C4-2B (cell line): ENCODE measurements at regions not wholly inside any gene's neighbourhood (a gene's known extent, or its start where the extent isn't known, plus 50 kb on each side); places are given as distances from the start of the nearest gene placed in this dataset.

Source experiments
- H3K27ac ChIP-seq: fragments of 450-650 bp; 2 replicates; pipeline ENCODE4 v1.5.1; 2017
- CTCF ChIP-seq: fragments of 450-650 bp; conservative IDR thresholded peaks from 2 replicates; pipeline ENCODE4 v1.5.1; 2017; ENCODE audit warnings: mild to moderate bottlenecking
- ZFX ChIP-seq: fragments of 450-650 bp; IDR thresholded peaks from 2 replicates; pipeline ENCODE4 v1.6.1; 2017

- TF ChIP-seq ZFX: no peak
- TF ChIP-seq CTCF: no peak
- H3K27ac ChIP-seq: no peak overlapping the region
These were observed 91.7 kb upstream of the NFIA start for GRCh38 chr1:60990714-60991090.

GRCh38 chr1:60989749-60990713 is 92.3 kb upstream of the NFIA start:
- TF ChIP-seq ZFX (no peak), CTCF (no peak)
- H3K27ac ChIP-seq: no peak overlapping the region

- TF ChIP-seq CTCF (no peak), ZFX (no peak)
- no peak overlapping the region for H3K27ac ChIP-seq
These were observed 93.5 kb upstream of the NFIA start for GRCh38 chr1:60988891-60989290.

GRCh38 chr1:60987904-60988303 is 94.5 kb upstream of the NFIA start:
- no peak for TF ChIP-seq CTCF
- H3K27ac ChIP-seq: no peak overlapping the region

GRCh38 chr1:60984062-60984799 is 98.1 kb upstream of the NFIA start:
- TF ChIP-seq ZFX (no peak), CTCF (no peak)

GRCh38 chr1:60983701-60984061 is 98.7 kb upstream of the NFIA start:
- TF ChIP-seq CTCF (no peak), ZFX (no peak)
- H3K27ac ChIP-seq: no peak overlapping the region

More at GRCh38 chr1:60984062-60984799, 98.1 kb upstream of the NFIA start:
- H3K27ac ChIP-seq: no peak overlapping the region

- no peak overlapping the region for H3K27ac ChIP-seq
- TF ChIP-seq ZFX (no peak), CTCF (no peak)
These were observed 99.8 kb upstream of the NFIA start for GRCh38 chr1:60982539-60982938.
